GM12878 (cell line): ENCODE measurements at regions not wholly inside any gene's neighbourhood (a gene's known extent, or its start where the extent isn't known, plus 50 kb on each side); places are given as distances from the start of the nearest gene placed in this dataset.

Experiments used
- EED ChIP-seq: sonication (generic); IDR thresholded peaks from 2 replicates; pipeline ENCODE4 v1.6.1; 2016; ENCODE audit warnings: antibody characterized with exemption, low read depth
- ESRRA ChIP-seq: IDR thresholded peaks from 2 replicates; pipeline ENCODE4 v1.6.1; 2012; ENCODE audit warnings: mild to moderate bottlenecking, low read length, improper control_type of control experiment
- TF ChIP-seq, protein P1 (sequence below): fragments of 150-350 bp; IDR thresholded peaks from 2 replicates; pipeline ENCODE4 v1.6.1; 2016; ENCODE audit warnings: low read depth, low read length
- TF ChIP-seq, protein P2 (sequence below): fragments of 450-650 bp; IDR thresholded peaks from 2 replicates; pipeline ENCODE4 v1.6.1; 2016; ENCODE audit warnings: mild to moderate bottlenecking
- TF ChIP-seq, protein P3 (sequence below): IDR thresholded peaks from 2 replicates; pipeline ENCODE4 v1.6.1; 2012; ENCODE audit warnings: improper control_type of control experiment, low read depth, low read length; ENCODE audit not compliant: insufficient replicate concordance

DNA sequence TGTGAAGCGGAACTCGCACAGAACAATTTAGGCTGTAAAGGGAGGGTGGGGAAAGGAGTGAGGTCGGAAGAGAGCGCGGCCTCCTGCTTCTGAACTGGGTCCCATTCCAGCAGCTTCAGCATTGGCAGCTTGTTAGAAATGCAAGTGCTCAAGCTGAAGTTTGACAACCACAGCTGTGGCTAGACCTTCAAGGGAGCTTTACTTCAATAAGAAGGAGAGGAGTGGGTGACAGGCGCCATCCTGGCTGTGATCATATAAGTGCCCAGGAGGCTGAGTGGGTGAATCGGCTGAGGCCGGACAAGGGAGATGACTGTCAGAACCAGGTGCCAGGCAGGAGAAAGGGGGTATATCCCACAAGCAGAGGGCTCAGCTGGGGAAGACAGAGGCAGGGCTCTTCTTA is 622.5 kb downstream of the GALR1 start (continued):
- TF ChIP-seq, protein P1, sequence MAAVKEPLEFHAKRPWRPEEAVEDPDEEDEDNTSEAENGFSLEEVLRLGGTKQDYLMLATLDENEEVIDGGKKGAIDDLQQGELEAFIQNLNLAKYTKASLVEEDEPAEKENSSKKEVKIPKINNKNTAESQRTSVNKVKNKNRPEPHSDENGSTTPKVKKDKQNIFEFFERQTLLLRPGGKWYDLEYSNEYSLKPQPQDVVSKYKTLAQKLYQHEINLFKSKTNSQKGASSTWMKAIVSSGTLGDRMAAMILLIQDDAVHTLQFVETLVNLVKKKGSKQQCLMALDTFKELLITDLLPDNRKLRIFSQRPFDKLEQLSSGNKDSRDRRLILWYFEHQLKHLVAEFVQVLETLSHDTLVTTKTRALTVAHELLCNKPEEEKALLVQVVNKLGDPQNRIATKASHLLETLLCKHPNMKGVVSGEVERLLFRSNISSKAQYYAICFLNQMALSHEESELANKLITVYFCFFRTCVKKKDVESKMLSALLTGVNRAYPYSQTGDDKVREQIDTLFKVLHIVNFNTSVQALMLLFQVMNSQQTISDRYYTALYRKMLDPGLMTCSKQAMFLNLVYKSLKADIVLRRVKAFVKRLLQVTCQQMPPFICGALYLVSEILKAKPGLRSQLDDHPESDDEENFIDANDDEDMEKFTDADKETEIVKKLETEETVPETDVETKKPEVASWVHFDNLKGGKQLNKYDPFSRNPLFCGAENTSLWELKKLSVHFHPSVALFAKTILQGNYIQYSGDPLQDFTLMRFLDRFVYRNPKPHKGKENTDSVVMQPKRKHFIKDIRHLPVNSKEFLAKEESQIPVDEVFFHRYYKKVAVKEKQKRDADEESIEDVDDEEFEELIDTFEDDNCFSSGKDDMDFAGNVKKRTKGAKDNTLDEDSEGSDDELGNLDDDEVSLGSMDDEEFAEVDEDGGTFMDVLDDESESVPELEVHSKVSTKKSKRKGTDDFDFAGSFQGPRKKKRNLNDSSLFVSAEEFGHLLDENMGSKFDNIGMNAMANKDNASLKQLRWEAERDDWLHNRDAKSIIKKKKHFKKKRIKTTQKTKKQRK = no peak
- TF ChIP-seq, protein P2, sequence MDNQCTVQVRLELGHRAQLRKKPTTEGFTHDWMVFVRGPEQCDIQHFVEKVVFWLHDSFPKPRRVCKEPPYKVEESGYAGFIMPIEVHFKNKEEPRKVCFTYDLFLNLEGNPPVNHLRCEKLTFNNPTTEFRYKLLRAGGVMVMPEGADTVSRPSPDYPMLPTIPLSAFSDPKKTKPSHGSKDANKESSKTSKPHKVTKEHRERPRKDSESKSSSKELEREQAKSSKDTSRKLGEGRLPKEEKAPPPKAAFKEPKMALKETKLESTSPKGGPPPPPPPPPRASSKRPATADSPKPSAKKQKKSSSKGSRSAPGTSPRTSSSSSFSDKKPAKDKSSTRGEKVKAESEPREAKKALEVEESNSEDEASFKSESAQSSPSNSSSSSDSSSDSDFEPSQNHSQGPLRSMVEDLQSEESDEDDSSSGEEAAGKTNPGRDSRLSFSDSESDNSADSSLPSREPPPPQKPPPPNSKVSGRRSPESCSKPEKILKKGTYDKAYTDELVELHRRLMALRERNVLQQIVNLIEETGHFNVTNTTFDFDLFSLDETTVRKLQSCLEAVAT = no peak
- TF ChIP-seq ESRRA (no peak), EED (no peak)
- TF ChIP-seq, protein P3, sequence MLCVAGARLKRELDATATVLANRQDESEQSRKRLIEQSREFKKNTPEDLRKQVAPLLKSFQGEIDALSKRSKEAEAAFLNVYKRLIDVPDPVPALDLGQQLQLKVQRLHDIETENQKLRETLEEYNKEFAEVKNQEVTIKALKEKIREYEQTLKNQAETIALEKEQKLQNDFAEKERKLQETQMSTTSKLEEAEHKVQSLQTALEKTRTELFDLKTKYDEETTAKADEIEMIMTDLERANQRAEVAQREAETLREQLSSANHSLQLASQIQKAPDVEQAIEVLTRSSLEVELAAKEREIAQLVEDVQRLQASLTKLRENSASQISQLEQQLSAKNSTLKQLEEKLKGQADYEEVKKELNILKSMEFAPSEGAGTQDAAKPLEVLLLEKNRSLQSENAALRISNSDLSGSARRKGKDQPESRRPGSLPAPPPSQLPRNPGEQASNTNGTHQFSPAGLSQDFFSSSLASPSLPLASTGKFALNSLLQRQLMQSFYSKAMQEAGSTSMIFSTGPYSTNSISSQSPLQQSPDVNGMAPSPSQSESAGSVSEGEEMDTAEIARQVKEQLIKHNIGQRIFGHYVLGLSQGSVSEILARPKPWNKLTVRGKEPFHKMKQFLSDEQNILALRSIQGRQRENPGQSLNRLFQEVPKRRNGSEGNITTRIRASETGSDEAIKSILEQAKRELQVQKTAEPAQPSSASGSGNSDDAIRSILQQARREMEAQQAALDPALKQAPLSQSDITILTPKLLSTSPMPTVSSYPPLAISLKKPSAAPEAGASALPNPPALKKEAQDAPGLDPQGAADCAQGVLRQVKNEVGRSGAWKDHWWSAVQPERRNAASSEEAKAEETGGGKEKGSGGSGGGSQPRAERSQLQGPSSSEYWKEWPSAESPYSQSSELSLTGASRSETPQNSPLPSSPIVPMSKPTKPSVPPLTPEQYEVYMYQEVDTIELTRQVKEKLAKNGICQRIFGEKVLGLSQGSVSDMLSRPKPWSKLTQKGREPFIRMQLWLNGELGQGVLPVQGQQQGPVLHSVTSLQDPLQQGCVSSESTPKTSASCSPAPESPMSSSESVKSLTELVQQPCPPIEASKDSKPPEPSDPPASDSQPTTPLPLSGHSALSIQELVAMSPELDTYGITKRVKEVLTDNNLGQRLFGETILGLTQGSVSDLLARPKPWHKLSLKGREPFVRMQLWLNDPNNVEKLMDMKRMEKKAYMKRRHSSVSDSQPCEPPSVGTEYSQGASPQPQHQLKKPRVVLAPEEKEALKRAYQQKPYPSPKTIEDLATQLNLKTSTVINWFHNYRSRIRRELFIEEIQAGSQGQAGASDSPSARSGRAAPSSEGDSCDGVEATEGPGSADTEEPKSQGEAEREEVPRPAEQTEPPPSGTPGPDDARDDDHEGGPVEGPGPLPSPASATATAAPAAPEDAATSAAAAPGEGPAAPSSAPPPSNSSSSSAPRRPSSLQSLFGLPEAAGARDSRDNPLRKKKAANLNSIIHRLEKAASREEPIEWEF = no peak
